H9 (cell line): ENCODE measurements at regions not wholly inside any gene's neighbourhood (a gene's known extent, or its start where the extent isn't known, plus 50 kb on each side); places are given as distances from the start of the nearest gene placed in this dataset.

Experiments
- DNase-seq: peaks from one replicate; pipeline ENCODE4 v3.0.0-alpha.2; 2017
- H2AFZ ChIP-seq: one replicate; pipeline ENCODE4 v1.6.1; 2013; ENCODE audit warnings: mild to moderate bottlenecking, low read length, control low read depth, moderate library complexity
- H2AK5ac ChIP-seq: 2 replicates; pipeline ENCODE4 v1.6.1; 2013; ENCODE audit warnings: low read length, control low read depth, mixed read lengths; ENCODE audit not compliant: insufficient read length
- H2BK120ac ChIP-seq: one replicate; pipeline ENCODE4 v1.6.1; 2013; ENCODE audit warnings: low read depth, mild to moderate bottlenecking, low read length, control low read depth, inconsistent platforms; ENCODE audit not compliant: poor library complexity, severe bottlenecking
- H2BK12ac ChIP-seq: 2 replicates; pipeline ENCODE4 v1.6.1; 2013; ENCODE audit warnings: low read length, control low read depth, mixed read lengths, low read depth; ENCODE audit not compliant: insufficient read length
- H2BK15ac ChIP-seq: 2 replicates; pipeline ENCODE4 v1.6.1; 2013; ENCODE audit warnings: low read depth, low read length, control low read depth
- H2BK20ac ChIP-seq: one replicate; pipeline ENCODE4 v1.6.1; 2013; ENCODE audit warnings: low read depth, mild to moderate bottlenecking, low read length, control low read depth, inconsistent platforms; ENCODE audit not compliant: poor library complexity, severe bottlenecking
- H2BK5ac ChIP-seq: 2 replicates; pipeline ENCODE4 v1.6.1; 2013; ENCODE audit warnings: low read length, control low read depth, mixed read lengths; ENCODE audit not compliant: insufficient read length
- H3K14ac ChIP-seq: 2 replicates; pipeline ENCODE4 v1.6.1; 2013; ENCODE audit warnings: low read length, control low read depth; ENCODE audit not compliant: insufficient read depth
- H3K18ac ChIP-seq: 2 replicates; pipeline ENCODE4 v1.6.1; 2013; ENCODE audit warnings: low read depth, mild to moderate bottlenecking, mixed read lengths, low read length, control low read depth; ENCODE audit not compliant: insufficient read length
- H3K23ac ChIP-seq: 2 replicates; pipeline ENCODE4 v1.6.1; 2013; ENCODE audit warnings: low read length, control low read depth, mixed read lengths, low read depth; ENCODE audit not compliant: insufficient read length
- H3K23me2 ChIP-seq: 2 replicates; pipeline ENCODE4 v1.6.1; 2013; ENCODE audit warnings: low read depth, mild to moderate bottlenecking, mixed read lengths, low read length, control low read depth; ENCODE audit not compliant: insufficient read length, poor library complexity, severe bottlenecking
- H3K27ac ChIP-seq: 2 replicates; pipeline ENCODE4 v1.5.1; 2013; ENCODE audit warnings: low read length, control low read depth, mixed read lengths, low read depth; ENCODE audit not compliant: insufficient read length
- H3K27me3 ChIP-seq: 2 replicates; pipeline ENCODE4 v1.6.1; 2013; ENCODE audit warnings: low read length, control low read depth, inconsistent platforms; ENCODE audit not compliant: insufficient read depth
- H3K4ac ChIP-seq: 2 replicates; pipeline ENCODE4 v1.6.1; 2013; ENCODE audit warnings: low read depth, mild to moderate bottlenecking, control low read depth, inconsistent platforms, low read length, moderate library complexity
- H3K4me1 ChIP-seq: 2 replicates; pipeline ENCODE4 v1.6.1; 2013; ENCODE audit warnings: low read length, control low read depth, inconsistent platforms; ENCODE audit not compliant: insufficient read depth
- H3K4me2 ChIP-seq: 2 replicates; pipeline ENCODE4 v1.6.1; 2013; ENCODE audit warnings: low read length, control low read depth, mixed read lengths; ENCODE audit not compliant: insufficient read length, insufficient read depth
- H3K56ac ChIP-seq: 2 replicates; pipeline ENCODE4 v1.6.1; 2013; ENCODE audit warnings: low read depth, mild to moderate bottlenecking, mixed read lengths, low read length, control low read depth; ENCODE audit not compliant: insufficient read length
- H3K79me1 ChIP-seq: 2 replicates; pipeline ENCODE4 v1.6.1; 2013; ENCODE audit warnings: low read depth, mild to moderate bottlenecking, moderate library complexity, low read length, control low read depth, inconsistent platforms; ENCODE audit not compliant: insufficient read depth, poor library complexity, severe bottlenecking
- H3K79me2 ChIP-seq: 2 replicates; pipeline ENCODE4 v1.6.1; 2013; ENCODE audit warnings: low read length, control low read depth, inconsistent platforms; ENCODE audit not compliant: insufficient read depth
- H3K9ac ChIP-seq: 2 replicates; pipeline ENCODE4 v1.6.1; 2013; ENCODE audit warnings: low read length, control low read depth, mixed read lengths; ENCODE audit not compliant: insufficient read length; ENCODE audit errors: extremely low read depth
- H3K9me3 ChIP-seq: one replicate; pipeline ENCODE4 v1.6.1; 2013; ENCODE audit warnings: low read depth, low read length, inconsistent platforms; ENCODE audit not compliant: control insufficient read depth
- H3T11ph ChIP-seq: one replicate; pipeline ENCODE4 v1.6.1; 2013; ENCODE audit warnings: mild to moderate bottlenecking, low read length, control low read depth, inconsistent platforms
- H4K20me1 ChIP-seq: one replicate; pipeline ENCODE4 v1.6.1; 2013; ENCODE audit not compliant: control insufficient read depth, insufficient read length, insufficient read depth
- H4K5ac ChIP-seq: 2 replicates; pipeline ENCODE4 v1.6.1; 2013; ENCODE audit warnings: low read depth, mild to moderate bottlenecking, mixed read lengths, low read length, control low read depth; ENCODE audit not compliant: insufficient read length
- H4K8ac ChIP-seq: replicated peaks from 2 replicates; pipeline ENCODE4 v1.6.1; 2013; ENCODE audit warnings: low read length, control low read depth, mixed read lengths, low read depth; ENCODE audit not compliant: insufficient read length
- H4K91ac ChIP-seq: 2 replicates; pipeline ENCODE4 v1.6.1; 2013; ENCODE audit warnings: low read depth, mild to moderate bottlenecking, moderate library complexity, mixed read lengths, low read length, control low read depth; ENCODE audit not compliant: insufficient read length
- H3K27ac Mint-ChIP-seq, 3 experiments: 2 replicates in 2 of 3; 3 replicates in 1 of 3; pipeline ENCODE4 v1.8.0; 2020 to 2021; ENCODE audit warnings: mixed read lengths in 3 of 3, mild to moderate bottlenecking in 1 of 3, moderate library complexity in 1 of 3
- H3K27me3 Mint-ChIP-seq: 2 replicates; pipeline ENCODE4 v1.8.0; 2021; ENCODE audit warnings: low read depth, mild to moderate bottlenecking, moderate library complexity, mixed read lengths
- H3K36me3 Mint-ChIP-seq, 3 experiments: 2 replicates in 2 of 3; 3 replicates in 1 of 3; pipeline ENCODE4 v1.8.0; 2020 to 2021; ENCODE audit warnings: low read depth in 3 of 3, mixed read lengths in 3 of 3; ENCODE audit not compliant: insufficient read depth in 1 of 3
- H3K4me1 Mint-ChIP-seq, 2 experiments: 2 replicates each; pipeline ENCODE4 v1.8.0; 2020; ENCODE audit warnings: mixed read lengths in 2 of 2
- H3K4me3 Mint-ChIP-seq, 2 experiments: 2 replicates in 1 of 2; 3 replicates in 1 of 2; pipeline ENCODE4 v1.8.0; 2020 to 2021; ENCODE audit warnings: mild to moderate bottlenecking in 2 of 2, mixed read lengths in 2 of 2, moderate library complexity in 1 of 2
- H3K9me3 Mint-ChIP-seq, 2 experiments: 2 replicates in 1 of 2; 3 replicates in 1 of 2; pipeline ENCODE4 v1.8.0; 2020; ENCODE audit warnings: mild to moderate bottlenecking in 2 of 2, mixed read lengths in 2 of 2, moderate library complexity in 1 of 2
- CTCF ChIP-seq: fragments of 200-600 bp; sonication (generic); conservative IDR thresholded peaks from 3 replicates; pipeline ENCODE4 v1.8.0; 2021; ENCODE audit warnings: antibody characterized with exemption, mild to moderate bottlenecking
- WGBS: extraction: QIAGEN DNeasy Blood & Tissue Kit; methylation state at CpG from one replicate; pipeline ENCODE4 v1.1.7; 2013; ENCODE audit warnings: missing lambda C conversion rate, low lambda C conversion rate, mixed read lengths; ENCODE audit not compliant: insufficient read length; ENCODE audit errors: extremely low coverage; 5-methylcytosine and 5-hydroxymethylcytosine counted together

- TF ChIP-seq CTCF: no peak
These were observed 1041.2 kb downstream of the TUSC7 start for GRCh38 chr3:117750674-117751269.

More at GRCh38 chr3:117750674-117751269, 1041.2 kb downstream of the TUSC7 start:
- Histone ChIP-seq H3K23ac (no peak overlapping the region), H2BK120ac (no peak overlapping the region), H3K18ac (no peak overlapping the region), H3K4me1 (no peaks in the 10 kb centered on the region; the same call in 1 of the 2 replicates), H4K5ac (no peak overlapping the region), H3K79me1 (no peaks in the 10 kb centered on the region), H2BK5ac (no peak overlapping the region), H3K27ac (no peak overlapping the region), H2AFZ (no peak overlapping the region), H4K8ac (no peak overlapping the region), H4K20me1 (no peaks in the 10 kb centered on the region), H3K79me2 (no peaks in the 10 kb centered on the region), H3K4me2 (no peak overlapping the region), H3K27me3 (no peaks in the 10 kb centered on the region), H3K9ac (no peak overlapping the region), H3K56ac (no peak overlapping the region), H2AK5ac (no peak overlapping the region), H2BK20ac (no peak overlapping the region), H3K4ac (no peak overlapping the region), H3T11ph (no peak overlapping the region), H3K23me2 (no peaks in the 10 kb centered on the region), H4K91ac (no peak overlapping the region), H3K9me3 (no peaks in the 10 kb centered on the region), H2BK12ac (no peak overlapping the region), H2BK15ac (no peak overlapping the region), H3K14ac (no peak overlapping the region)
- Mint-ChIP-seq H3K36me3 (no peaks in the 10 kb centered on the region; a peak in 1 of 7 replicates), H3K9me3 (no peaks in the 10 kb centered on the region; a peak in 1 of 5 replicates), H3K4me3 (no peak overlapping the region), H3K27me3 (no peaks in the 10 kb centered on the region), H3K4me1 (peaks cover 0 to 7% of the 10 kb centered on the region in 2 experiments; a peak in 2 of 4 replicates), H3K27ac (no peak overlapping the region)
- DNase-seq: no peak
- WGBS: no CpG with 5 or more reads among the region's 4 CpGs
